SK-N-SH treated with all-trans-retinoic acid at 6 μM for 48 hours (cell line): ENCODE measurements at regions not wholly inside any gene's neighbourhood (a gene's known extent, or its start where the extent isn't known, plus 50 kb on each side); places are given as distances from the start of the nearest gene placed in this dataset.

Experiments
- ATAC-seq: fragments of 200-7000 bp; cut with Tn5 transposase; 3 replicates; pipeline ENCODE4 v1.9.1; 2020; ENCODE audit warnings: mild to moderate bottlenecking, moderate library complexity
- ARNTL ChIP-seq: fragments of 450-650 bp; formaldehyde crosslinking; IDR thresholded peaks from 2 replicates; pipeline ENCODE4 v1.5.0; 2020; ENCODE audit warnings: low read depth, mild to moderate bottlenecking, moderate library complexity, borderline replicate concordance
- BACH2 ChIP-seq: fragments of 250-450 bp; sonication (Bioruptor Pico); IDR thresholded peaks from 2 replicates; pipeline ENCODE4 v1.9.0; 2021; ENCODE audit warnings: mild to moderate bottlenecking, borderline replicate concordance
- CREB5 ChIP-seq: fragments of 250-450 bp; sonication (Bioruptor Pico); IDR thresholded peaks from 2 replicates; pipeline ENCODE4 v1.5.1; 2020; ENCODE audit warnings: low read depth, mild to moderate bottlenecking, moderate library complexity
- CSDC2 ChIP-seq: fragments of 250-450 bp; sonication (Bioruptor Pico); IDR thresholded peaks from 2 replicates; pipeline ENCODE4 v1.5.0; 2020; ENCODE audit warnings: mild to moderate bottlenecking, moderate library complexity
- CSRNP3 ChIP-seq: fragments of 250-450 bp; sonication (Bioruptor Pico); IDR thresholded peaks from 2 replicates; pipeline ENCODE4 v1.5.1; 2021; ENCODE audit warnings: mild to moderate bottlenecking, moderate library complexity
- ESRRG ChIP-seq: fragments of 250-450 bp; sonication (Bioruptor Pico); IDR thresholded peaks from 2 replicates; pipeline ENCODE4 v1.6.1; 2021; ENCODE audit warnings: mild to moderate bottlenecking
- GLIS3 ChIP-seq: fragments of 250-450 bp; sonication (Bioruptor Pico); IDR thresholded peaks from 2 replicates; pipeline ENCODE4 v1.5.0; 2020; ENCODE audit warnings: mild to moderate bottlenecking, moderate library complexity
- ISL1 ChIP-seq: fragments of 250-450 bp; sonication (Bioruptor Pico); IDR thresholded peaks from 2 replicates; pipeline ENCODE4 v2.1.2; 2022; ENCODE audit warnings: mild to moderate bottlenecking, moderate library complexity
- OSR1 ChIP-seq: fragments of 250-450 bp; sonication (Bioruptor Pico); IDR thresholded peaks from 2 replicates; pipeline ENCODE4 v1.8.0; 2022; ENCODE audit warnings: moderate library complexity, mild to moderate bottlenecking, inconsistent platforms
- PATZ1 ChIP-seq: fragments of 250-450 bp; sonication (Bioruptor Pico); IDR thresholded peaks from 2 replicates; pipeline ENCODE4 v1.8.0; 2020; ENCODE audit warnings: mild to moderate bottlenecking, moderate library complexity, borderline replicate concordance
- POU6F1 ChIP-seq: fragments of 250-450 bp; sonication (Bioruptor Pico); IDR thresholded peaks from 2 replicates; pipeline ENCODE4 v1.8.0; 2021; ENCODE audit warnings: low read depth, mild to moderate bottlenecking, moderate library complexity, borderline replicate concordance
- PPARA ChIP-seq: fragments of 250-450 bp; sonication (Bioruptor Pico); IDR thresholded peaks from 2 replicates; pipeline ENCODE4 v1.5.0; 2020; ENCODE audit warnings: mild to moderate bottlenecking, borderline replicate concordance
- RARB ChIP-seq: fragments of 250-450 bp; sonication (Bioruptor Pico); IDR thresholded peaks from 2 replicates; pipeline ENCODE4 v1.8.0; 2021; ENCODE audit warnings: mild to moderate bottlenecking, moderate library complexity
- SNAI2 ChIP-seq: fragments of 250-450 bp; sonication (Bioruptor Pico); IDR thresholded peaks from 2 replicates; pipeline ENCODE4 v1.5.0; 2020; ENCODE audit warnings: mild to moderate bottlenecking, moderate library complexity
- TCF4 ChIP-seq: fragments of 250-450 bp; sonication (Bioruptor Pico); IDR thresholded peaks from 2 replicates; pipeline ENCODE4 v1.8.0; 2021; ENCODE audit warnings: mild to moderate bottlenecking, moderate library complexity, borderline replicate concordance
- TOX ChIP-seq: fragments of 250-450 bp; sonication (Bioruptor Pico); IDR thresholded peaks from 2 replicates; pipeline ENCODE4 v1.8.0; 2021; ENCODE audit warnings: mild to moderate bottlenecking, moderate library complexity, borderline replicate concordance
- TSHZ2 ChIP-seq: fragments of 250-450 bp; sonication (Bioruptor Pico); IDR thresholded peaks from 2 replicates; pipeline ENCODE4 v1.5.0; 2020; ENCODE audit warnings: mild to moderate bottlenecking, moderate library complexity
- ZC3H10 ChIP-seq: fragments of 250-450 bp; sonication (Bioruptor Pico); IDR thresholded peaks from 2 replicates; pipeline ENCODE4 v1.5.1; 2021; ENCODE audit warnings: mild to moderate bottlenecking, moderate library complexity
- ZFP3 ChIP-seq: fragments of 250-450 bp; sonication (Bioruptor Pico); IDR thresholded peaks from 2 replicates; pipeline ENCODE4 v1.5.0; 2020; ENCODE audit warnings: mild to moderate bottlenecking, moderate library complexity
- ZFP30 ChIP-seq: fragments of 450-650 bp; formaldehyde crosslinking; IDR thresholded peaks from 2 replicates; pipeline ENCODE4 v1.5.0; 2022; ENCODE audit warnings: mild to moderate bottlenecking, moderate library complexity
- ZNF565 ChIP-seq: fragments of 450-650 bp; formaldehyde crosslinking; conservative IDR thresholded peaks from 2 replicates; pipeline ENCODE4 v1.5.0; 2020; ENCODE audit warnings: low read depth, mild to moderate bottlenecking, moderate library complexity
- ZNF70 ChIP-seq: fragments of 450-650 bp; formaldehyde crosslinking; IDR thresholded peaks from 2 replicates; pipeline ENCODE4 v1.5.0; 2020; ENCODE audit warnings: mild to moderate bottlenecking, moderate library complexity
- ZNF8 ChIP-seq: fragments of 450-650 bp; formaldehyde crosslinking; IDR thresholded peaks from 2 replicates; pipeline ENCODE4 v1.5.0; 2020; ENCODE audit warnings: mild to moderate bottlenecking, moderate library complexity

- no peak for ATAC-seq
- TF ChIP-seq ESRRG (CRISPR knock-in tag) (no peak), ZFP3 (CRISPR knock-in tag) (no peak), CSRNP3 (no peak), TSHZ2 (CRISPR knock-in tag) (no peak), ZC3H10 (no peak), ZFP30 (no peak), ISL1 (no peak), SNAI2 (CRISPR knock-in tag) (no peak), TCF4 (CRISPR knock-in tag) (no peak), ZNF70 (CRISPR knock-in tag) (no peak), POU6F1 (CRISPR knock-in tag) (no peak), BACH2 (CRISPR knock-in tag) (no peak), RARB (CRISPR knock-in tag) (no peak), CREB5 (CRISPR knock-in tag) (no peak), ARNTL (CRISPR knock-in tag) (no peak), GLIS3 (CRISPR knock-in tag) (no peak), PATZ1 (no peak), PPARA (CRISPR knock-in tag) (no peak)
Measured at GRCh38 chr2:66813525-66813924, 378.6 kb downstream of the MEIS1 start.

GRCh38 chr2:66813976-66814375 lies 379.1 kb downstream of the MEIS1 start:
- TF ChIP-seq PPARA (CRISPR knock-in tag) = no peak
- no peak for ATAC-seq

- ATAC-seq = no peak
- TF ChIP-seq ZNF8 (CRISPR knock-in tag) (no peak), OSR1 (CRISPR knock-in tag) (no peak), PPARA (CRISPR knock-in tag) (no peak), ZFP30 (no peak), PATZ1 (no peak), TCF4 (CRISPR knock-in tag) (no peak), CSDC2 (CRISPR knock-in tag) (no peak), TSHZ2 (CRISPR knock-in tag) (no peak), RARB (CRISPR knock-in tag) (no peak), CSRNP3 (no peak), ZNF565 (CRISPR knock-in tag) (no peak), ISL1 (no peak), ZC3H10 (no peak), TOX (no peak), SNAI2 (CRISPR knock-in tag) (no peak), ESRRG (CRISPR knock-in tag) (no peak)
Measured at GRCh38 chr2:66814916-66815315, 380.0 kb downstream of the MEIS1 start.
